ENCODE measurements at regions not wholly inside any gene's neighbourhood (a gene's known extent, or its start where the extent isn't known, plus 50 kb on each side); places are given as distances from the start of the nearest gene placed in this dataset.

- no peak for TF ChIP-seq CTCF (IDR thresholded peaks at IDR 0.05)
- TF ChIP-seq EP300 (IDR thresholded peaks at IDR 0.05): no peak
These were observed 158.6 kb downstream of the KATNAL1 start for GRCh38 chr13:30148786-30149185.

Measured in tibial nerve (tissue), 4 donors.